DMS53 (cell line): ENCODE measurements at regions not wholly inside any gene's neighbourhood (a gene's known extent, or its start where the extent isn't known, plus 50 kb on each side); places are given as distances from the start of the nearest gene placed in this dataset.

Experiments
- DNase-seq: peaks from one replicate; lab custom pipeline; 2025; lab: John Stamatoyannopoulos, UW

DNA sequence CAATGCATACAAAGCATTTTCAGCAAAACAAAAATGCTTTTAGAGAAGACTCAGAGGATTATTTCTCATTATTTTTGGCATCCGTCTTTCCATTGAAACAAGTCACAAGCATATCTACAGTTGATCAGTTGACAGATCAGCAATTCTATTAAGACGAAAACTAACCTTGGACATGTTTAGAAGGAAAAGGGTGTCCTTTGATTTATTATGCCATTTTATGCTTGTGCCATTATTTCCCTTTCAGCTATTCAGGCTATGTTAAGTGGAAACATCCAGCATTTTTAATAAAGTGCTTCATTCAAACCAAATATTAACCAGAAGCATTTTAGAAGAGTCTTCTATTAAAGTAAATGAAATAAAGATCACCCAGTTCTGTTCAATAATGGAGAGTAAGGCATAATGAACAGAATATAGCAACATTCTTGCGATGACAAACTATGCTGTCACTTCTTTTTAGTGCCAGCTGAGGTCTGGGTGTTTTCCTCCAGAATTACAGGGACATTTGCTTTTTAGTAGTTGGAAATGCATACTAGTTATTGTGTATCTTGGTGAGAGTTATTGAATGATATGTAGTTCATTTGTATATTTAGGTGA, 481.4 kb downstream of the PLA2G4A start:
- DNase-seq = no peak

DNA sequence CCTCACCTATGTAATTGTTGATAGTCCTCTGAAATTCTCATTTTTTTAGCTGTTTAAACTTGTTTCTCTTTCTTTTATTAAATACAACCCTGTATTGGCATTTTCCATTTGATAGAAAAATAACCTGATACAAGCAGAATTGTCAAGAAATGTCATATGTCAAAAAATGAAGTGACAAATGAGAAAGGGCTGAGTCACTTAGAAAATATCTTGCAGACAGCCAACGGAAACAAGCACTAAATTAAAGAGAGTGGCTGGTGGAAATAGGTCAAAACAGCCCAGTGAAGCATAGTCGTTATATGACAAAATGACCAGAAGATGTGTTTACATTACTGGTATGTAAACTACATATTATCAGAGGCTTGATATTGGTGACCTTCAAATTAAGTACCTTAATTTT, 484.4 kb downstream of the PLA2G4A start:
- DNase-seq = peak; percentile 51

- no peak for DNase-seq
Observed at GRCh38 chr1:187326557-187326956, 497.8 kb downstream of the PLA2G4A start.

GRCh38 chr1:187336441-187337168, 507.9 kb downstream of the PLA2G4A start:
- no peak for DNase-seq

- DNase-seq = no peak
Observed at GRCh38 chr1:187338762-187339412, 510.1 kb downstream of the PLA2G4A start.

- no peak for DNase-seq
Observed at GRCh38 chr1:187342495-187342894, 513.7 kb downstream of the PLA2G4A start.

- no peak for DNase-seq
Observed at GRCh38 chr1:187374082-187374481, 545.3 kb downstream of the PLA2G4A start.

DNA sequence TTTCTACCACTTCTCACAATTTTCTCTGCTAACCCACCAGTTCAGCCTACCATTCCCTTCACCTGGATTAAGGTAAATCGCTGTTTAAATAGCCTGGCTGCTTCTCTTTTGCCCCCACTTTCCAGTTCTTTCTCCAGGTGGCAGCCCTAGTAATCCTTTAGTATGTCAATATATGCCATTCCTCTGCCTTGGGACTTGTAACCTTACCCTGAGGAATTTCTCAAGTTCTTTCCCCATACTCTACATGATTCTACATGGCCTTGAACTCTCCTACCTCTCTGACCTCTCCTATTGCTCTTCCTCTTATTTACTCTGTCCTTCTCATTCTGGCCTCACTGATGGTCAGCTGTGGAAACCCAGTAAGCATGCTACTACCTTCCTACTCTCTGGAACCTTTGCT, 546.0 kb downstream of the PLA2G4A start:
- DNase-seq = no peak

- DNase-seq = peak; percentile 42
Observed at GRCh38 chr1:187383366-187383765, 554.6 kb downstream of the PLA2G4A start.

- no peak for DNase-seq
Observed at GRCh38 chr1:187384504-187384903, 555.8 kb downstream of the PLA2G4A start.

GRCh38 chr1:187390215-187390818, 561.6 kb downstream of the PLA2G4A start:
- DNase-seq = peak; percentile 36

- DNase-seq = no peak
Observed at GRCh38 chr1:187396226-187396625, 567.5 kb downstream of the PLA2G4A start.

GRCh38 chr1:187396929-187397796, 568.4 kb downstream of the PLA2G4A start:
- no peak for DNase-seq

GRCh38 chr1:187408212-187409004, 579.7 kb downstream of the PLA2G4A start:
- no peak for DNase-seq

GRCh38 chr1:187409341-187409740, 580.6 kb downstream of the PLA2G4A start:
- no peak for DNase-seq

- no peak for DNase-seq
Observed at GRCh38 chr1:187411118-187411517, 582.4 kb downstream of the PLA2G4A start.

DNA sequence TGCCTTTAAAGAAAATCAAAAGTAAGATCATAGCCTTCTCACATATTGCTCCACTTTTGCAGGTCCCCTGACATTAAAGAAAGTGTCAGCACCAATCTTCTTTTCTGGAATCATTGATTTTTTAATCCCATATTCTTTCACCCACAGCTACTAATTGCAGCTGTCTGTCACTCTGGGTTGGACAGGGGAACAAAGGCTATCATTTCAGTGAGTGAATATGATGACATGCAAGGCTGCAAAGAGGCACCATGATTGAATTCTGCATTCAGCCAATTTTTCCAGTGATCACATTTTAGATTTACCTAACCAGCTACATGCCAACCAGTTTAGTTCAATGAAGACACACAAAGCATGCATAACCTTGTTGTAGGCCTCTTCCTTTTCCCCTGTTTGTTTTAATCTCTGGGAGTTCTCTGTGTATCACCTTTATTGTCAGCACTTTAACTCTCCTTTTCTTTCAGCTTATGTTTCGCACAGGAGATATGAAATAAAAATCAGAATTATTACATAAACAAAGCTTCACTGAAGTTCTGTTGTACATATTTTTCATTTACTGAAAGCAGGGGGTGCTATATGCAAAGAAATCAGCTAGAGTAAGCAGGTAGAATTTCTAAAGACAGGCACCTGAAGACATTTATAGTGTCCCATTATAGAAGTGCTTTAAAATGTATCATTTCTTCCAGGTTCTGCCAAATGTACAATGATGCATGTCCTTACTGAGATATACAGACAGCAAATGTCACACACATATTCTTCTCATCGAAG, 584.8 kb downstream of the PLA2G4A start:
- peak; percentile 64 for DNase-seq

DNA sequence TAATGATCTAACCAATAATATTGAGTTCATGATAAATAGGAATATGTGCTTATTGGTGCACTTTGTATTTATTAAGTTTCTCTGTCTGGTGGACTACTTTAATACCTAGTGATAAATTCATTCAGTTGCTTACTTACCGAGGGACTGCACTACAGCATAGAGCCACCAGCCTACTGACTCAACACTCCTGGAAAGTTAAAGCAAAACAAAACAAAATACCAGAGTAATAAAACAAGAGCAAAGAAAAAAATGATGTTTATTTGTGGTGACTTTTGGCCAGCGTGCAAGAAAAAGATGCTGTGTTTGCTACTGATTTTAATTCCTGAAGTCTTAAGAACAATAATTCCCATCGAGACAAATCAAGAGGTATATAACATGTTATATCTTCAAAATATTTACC, 586.3 kb downstream of the PLA2G4A start:
- DNase-seq = no peak

- DNase-seq = no peak
Observed at GRCh38 chr1:187417520-187417919, 588.8 kb downstream of the PLA2G4A start.

- DNase-seq = no peak
Observed at GRCh38 chr1:187433598-187433997, 604.8 kb downstream of the PLA2G4A start.
